ENCODE measurements at regions not wholly inside any gene's neighbourhood (a gene's known extent, or its start where the extent isn't known, plus 50 kb on each side); places are given as distances from the start of the nearest gene placed in this dataset.

GRCh38 chr9:90969021-90969675, 167.5 kb downstream of the SYK start:
- Mint-ChIP-seq H3K27me3 (ENCODE audit: low read depth) (no peaks in the 10 kb centered on the region), H3K4me3 (no peak overlapping the region), H3K4me1 (ENCODE audit: low read depth) (peaks cover 35% of the 10 kb centered on the region), H3K27ac (no peak overlapping the region), H3K9me3 (no peaks in the 10 kb centered on the region), H3K36me3 (ENCODE audit: low read depth) (peaks cover 3% of the 10 kb centered on the region)
- no peak for DNase-seq (ENCODE audit: low spot score)

GRCh38 chr9:90970608-90971007, 169.0 kb downstream of the SYK start:
- H3K9me3 Mint-ChIP-seq = no peaks in the 10 kb centered on the region

GRCh38 chr9:90972057-90972456, 170.4 kb downstream of the SYK start:
- no peaks in the 10 kb centered on the region for H3K27me3 Mint-ChIP-seq (ENCODE audit: low read depth)
- H3K27ac Mint-ChIP-seq = no peak overlapping the region
- H3K9me3 Mint-ChIP-seq = no peaks in the 10 kb centered on the region
- H3K4me1 Mint-ChIP-seq (ENCODE audit: low read depth) = peaks cover 12% of the 10 kb centered on the region
- no peak overlapping the region for H3K4me3 Mint-ChIP-seq
- DNase-seq (ENCODE audit: low spot score) = no peak
- peaks cover under 1% of the 10 kb centered on the region for H3K36me3 Mint-ChIP-seq (ENCODE audit: low read depth)

More at GRCh38 chr9:90970608-90971007, 169.0 kb downstream of the SYK start:
- no peaks in the 10 kb centered on the region for H3K27me3 Mint-ChIP-seq (ENCODE audit: low read depth)
- peaks cover 1% of the 10 kb centered on the region for H3K36me3 Mint-ChIP-seq (ENCODE audit: low read depth)
- H3K4me1 Mint-ChIP-seq (ENCODE audit: low read depth) = peaks cover 26% of the 10 kb centered on the region
- no peak overlapping the region for H3K4me3 Mint-ChIP-seq
- DNase-seq (ENCODE audit: low spot score) = no peak
- H3K27ac Mint-ChIP-seq = no peak overlapping the region

- H3K9me3 Mint-ChIP-seq = no peaks in the 10 kb centered on the region
Measured at GRCh38 chr9:90974016-90974415, 172.4 kb downstream of the SYK start.

GRCh38 chr9:90974643-90975245, 173.1 kb downstream of the SYK start:
- Mint-ChIP-seq H3K36me3 (ENCODE audit: low read depth) (no peaks in the 10 kb centered on the region), H3K9me3 (no peaks in the 10 kb centered on the region), H3K4me1 (ENCODE audit: low read depth) (peaks cover 10% of the 10 kb centered on the region), H3K27ac (no peak overlapping the region), H3K4me3 (no peak overlapping the region), H3K27me3 (ENCODE audit: low read depth) (no peaks in the 10 kb centered on the region)
- DNase-seq (ENCODE audit: low spot score) = no peak

More at GRCh38 chr9:90974016-90974415, 172.4 kb downstream of the SYK start:
- no peak for DNase-seq (ENCODE audit: low spot score)
- peaks cover 9% of the 10 kb centered on the region for H3K4me1 Mint-ChIP-seq (ENCODE audit: low read depth)
- H3K4me3 Mint-ChIP-seq = no peak overlapping the region
- no peaks in the 10 kb centered on the region for H3K36me3 Mint-ChIP-seq (ENCODE audit: low read depth)
- H3K27me3 Mint-ChIP-seq (ENCODE audit: low read depth) = no peaks in the 10 kb centered on the region
- no peak overlapping the region for H3K27ac Mint-ChIP-seq

- no peak overlapping the region for H3K27ac Mint-ChIP-seq
- no peaks in the 10 kb centered on the region for H3K27me3 Mint-ChIP-seq (ENCODE audit: low read depth)
- H3K36me3 Mint-ChIP-seq (ENCODE audit: low read depth) = no peaks in the 10 kb centered on the region
- H3K4me1 Mint-ChIP-seq (ENCODE audit: low read depth) = peaks cover 10% of the 10 kb centered on the region
- no peak overlapping the region for H3K4me3 Mint-ChIP-seq
- H3K9me3 Mint-ChIP-seq = no peaks in the 10 kb centered on the region
- DNase-seq (ENCODE audit: low spot score) = no peak
Measured at GRCh38 chr9:90975781-90976538, 174.3 kb downstream of the SYK start.

- H3K27ac Mint-ChIP-seq = peak overlapping the region; percentile 21
- no peak overlapping the region for H3K4me3 Mint-ChIP-seq
- H3K36me3 Mint-ChIP-seq (ENCODE audit: low read depth) = no peaks in the 10 kb centered on the region
- no peaks in the 10 kb centered on the region for H3K9me3 Mint-ChIP-seq
- no peak for DNase-seq (ENCODE audit: low spot score)
- H3K4me1 Mint-ChIP-seq (ENCODE audit: low read depth) = peaks cover 11% of the 10 kb centered on the region
- no peaks in the 10 kb centered on the region for H3K27me3 Mint-ChIP-seq (ENCODE audit: low read depth)
Measured at GRCh38 chr9:90979138-90979551, 177.5 kb downstream of the SYK start.

- DNase-seq (ENCODE audit: low spot score) = no peak
- H3K27me3 Mint-ChIP-seq (ENCODE audit: low read depth) = no peaks in the 10 kb centered on the region
- peak overlapping the region; percentile 17 for H3K27ac Mint-ChIP-seq
- no peak overlapping the region for H3K4me3 Mint-ChIP-seq
- H3K36me3 Mint-ChIP-seq (ENCODE audit: low read depth) = no peaks in the 10 kb centered on the region
- H3K9me3 Mint-ChIP-seq = no peaks in the 10 kb centered on the region
- H3K4me1 Mint-ChIP-seq (ENCODE audit: low read depth) = peaks cover 9% of the 10 kb centered on the region
Measured at GRCh38 chr9:90979639-90980038, 178.0 kb downstream of the SYK start.

GRCh38 chr9:90981726-90982125, 180.1 kb downstream of the SYK start:
- no peak overlapping the region for H3K27ac Mint-ChIP-seq
- no peaks in the 10 kb centered on the region for H3K27me3 Mint-ChIP-seq (ENCODE audit: low read depth)
- DNase-seq (ENCODE audit: low spot score) = no peak
- peaks cover 9% of the 10 kb centered on the region for H3K4me1 Mint-ChIP-seq (ENCODE audit: low read depth)
- H3K9me3 Mint-ChIP-seq = no peaks in the 10 kb centered on the region
- H3K4me3 Mint-ChIP-seq = no peak overlapping the region
- H3K36me3 Mint-ChIP-seq (ENCODE audit: low read depth) = no peaks in the 10 kb centered on the region

- no peak overlapping the region for H3K27ac Mint-ChIP-seq
Measured at GRCh38 chr9:90983394-90983793, 181.8 kb downstream of the SYK start.

GRCh38 chr9:90985631-90986030, 184.0 kb downstream of the SYK start:
- Mint-ChIP-seq H3K27me3 (ENCODE audit: low read depth) (no peaks in the 10 kb centered on the region), H3K36me3 (ENCODE audit: low read depth) (no peaks in the 10 kb centered on the region), H3K4me3 (no peak overlapping the region), H3K9me3 (no peaks in the 10 kb centered on the region), H3K27ac (no peak overlapping the region), H3K4me1 (ENCODE audit: low read depth) (peaks cover 4% of the 10 kb centered on the region)
- DNase-seq (ENCODE audit: low spot score) = no peak

More at GRCh38 chr9:90983394-90983793, 181.8 kb downstream of the SYK start:
- Mint-ChIP-seq H3K4me1 (ENCODE audit: low read depth) (peaks cover 9% of the 10 kb centered on the region), H3K36me3 (ENCODE audit: low read depth) (no peaks in the 10 kb centered on the region), H3K9me3 (no peaks in the 10 kb centered on the region), H3K4me3 (no peak overlapping the region), H3K27me3 (ENCODE audit: low read depth) (no peaks in the 10 kb centered on the region)
- DNase-seq (ENCODE audit: low spot score) = no peak

- no peak for DNase-seq (ENCODE audit: low spot score)
- no peaks in the 10 kb centered on the region for H3K36me3 Mint-ChIP-seq (ENCODE audit: low read depth)
- H3K27ac Mint-ChIP-seq = no peak overlapping the region
- H3K9me3 Mint-ChIP-seq = no peaks in the 10 kb centered on the region
- peaks cover 4% of the 10 kb centered on the region for H3K4me1 Mint-ChIP-seq (ENCODE audit: low read depth)
- H3K27me3 Mint-ChIP-seq (ENCODE audit: low read depth) = no peaks in the 10 kb centered on the region
- no peak overlapping the region for H3K4me3 Mint-ChIP-seq
Measured at GRCh38 chr9:90986161-90986560, 184.5 kb downstream of the SYK start.

GRCh38 chr9:90987566-90987965, 185.9 kb downstream of the SYK start:
- DNase-seq (ENCODE audit: low spot score) = no peak
- Mint-ChIP-seq H3K27ac (no peak overlapping the region), H3K9me3 (no peaks in the 10 kb centered on the region), H3K36me3 (ENCODE audit: low read depth) (no peaks in the 10 kb centered on the region), H3K4me1 (ENCODE audit: low read depth) (peaks cover 2% of the 10 kb centered on the region), H3K27me3 (ENCODE audit: low read depth) (no peaks in the 10 kb centered on the region), H3K4me3 (no peak overlapping the region)

- H3K4me1 Mint-ChIP-seq (ENCODE audit: low read depth) = peaks cover 2% of the 10 kb centered on the region
- no peaks in the 10 kb centered on the region for H3K27me3 Mint-ChIP-seq (ENCODE audit: low read depth)
- no peaks in the 10 kb centered on the region for H3K36me3 Mint-ChIP-seq (ENCODE audit: low read depth)
- H3K4me3 Mint-ChIP-seq = no peak overlapping the region
- H3K9me3 Mint-ChIP-seq = no peaks in the 10 kb centered on the region
- H3K27ac Mint-ChIP-seq = no peak overlapping the region
- no peak for DNase-seq (ENCODE audit: low spot score)
Measured at GRCh38 chr9:90988318-90988717, 186.7 kb downstream of the SYK start.

All from T-helper 2 cell treated with Interferon-gamma antibody and Interleukin-4, amounts not matched to agents 5 μg/mL and 100 μg/mL, for 36 hours (primary cell).